GM12864 (cell line): ENCODE measurements at regions not wholly inside any gene's neighbourhood (a gene's known extent, or its start where the extent isn't known, plus 50 kb on each side); places are given as distances from the start of the nearest gene placed in this dataset.

Source experiments
- DNase-seq: peaks from one replicate; pipeline ENCODE4 v3.0.0-alpha.2; 2011; ENCODE audit warnings: low read depth
- H3K4me3 ChIP-seq: 2 replicates; pipeline ENCODE4 v1.5.1; 2011; ENCODE audit warnings: mild to moderate bottlenecking, low read depth, low read length, control low read depth
- CTCF ChIP-seq: IDR thresholded peaks from 2 replicates; pipeline ENCODE4 v1.5.1; 2011; ENCODE audit warnings: low read depth, mild to moderate bottlenecking, moderate library complexity, low read length, control low read depth, inconsistent platforms; ENCODE audit errors: missing control alignments

- H3K4me3 ChIP-seq, result no peak overlapping the region
- no peak for TF ChIP-seq CTCF
- DNase-seq, result no peak
Measured at GRCh38 chrX:131727778-131728177, 183.9 kb downstream of the OR13H1 start.

- no peak overlapping the region for H3K4me3 ChIP-seq
- no peak for DNase-seq
- TF ChIP-seq CTCF, result no peak
Measured at GRCh38 chrX:131728295-131729145, 184.6 kb downstream of the OR13H1 start.

GRCh38 chrX:131729295-131729694 lies 185.4 kb downstream of the OR13H1 start:
- TF ChIP-seq CTCF, result no peak
- DNase-seq, result no peak

GRCh38 chrX:131734621-131735020 lies 190.7 kb downstream of the OR13H1 start:
- no peak overlapping the region for H3K4me3 ChIP-seq
- DNase-seq, result no peak
- TF ChIP-seq CTCF, result no peak

More at GRCh38 chrX:131729295-131729694, 185.4 kb downstream of the OR13H1 start:
- H3K4me3 ChIP-seq, result no peak overlapping the region

- no peak for TF ChIP-seq CTCF
- no peak for DNase-seq
- no peak overlapping the region for H3K4me3 ChIP-seq
Measured at GRCh38 chrX:131735127-131735526, 191.3 kb downstream of the OR13H1 start.

- DNase-seq, result no peak
- no peak overlapping the region for H3K4me3 ChIP-seq
- TF ChIP-seq CTCF, result no peak
Measured at GRCh38 chrX:131739823-131740222, 195.9 kb downstream of the OR13H1 start.

- H3K4me3 ChIP-seq, result no peak overlapping the region
- DNase-seq, result no peak
- no peak for TF ChIP-seq CTCF
Measured at GRCh38 chrX:131741103-131741581, 197.3 kb downstream of the OR13H1 start.
